Panc1 (cell line): ENCODE measurements at regions not wholly inside any gene's neighbourhood (a gene's known extent, or its start where the extent isn't known, plus 50 kb on each side); places are given as distances from the start of the nearest gene placed in this dataset.

ENCODE experiments used
- ATAC-seq: fragments of 200-7000 bp; cut with Tn5 transposase; 2 replicates; pipeline ENCODE4 v1.9.1; 2020; ENCODE audit warnings: mild to moderate bottlenecking, moderate library complexity
- BruUV-seq: library from RNA; stranded (reverse); fragments of 400-500 nt; replicated peaks from 2 replicates; lab custom pipeline; 2021; lab: Mats Ljungman, UMichigan
- CTCF ChIA-PET: fragments of 300-600 bp; sonication (Branson Sonifier 250); formaldehyde crosslinking; loops from one replicate; lab custom pipeline; 2022; ENCODE audit warnings: antibody characterized with exemption; lab: Charles Lee
- POLR2A ChIA-PET: fragments of 300-600 bp; sonication (Branson Sonifier 250); formaldehyde crosslinking; loops from one replicate; lab custom pipeline; 2022; ENCODE audit warnings: antibody characterized with exemption; lab: Charles Lee
- DNase-seq: peaks from one replicate; pipeline ENCODE4 v3.0.0-alpha.2; 2010; ENCODE audit warnings: low read depth, low spot score
- H3K27ac ChIP-seq: 2 replicates; pipeline ENCODE4 v1.5.1; 2011; ENCODE audit warnings: mild to moderate bottlenecking, low read length, inconsistent platforms
- H3K27me3 ChIP-seq: fragments of 200-500 bp; sonication (Bioruptor generic); 2 replicates; pipeline ENCODE4 v1.6.0; 2014; ENCODE audit warnings: low read length, inconsistent platforms; ENCODE audit not compliant: control insufficient read depth, insufficient read depth
- H3K36me3 ChIP-seq: fragments of 200-500 bp; sonication (Bioruptor generic); 2 replicates; pipeline ENCODE4 v1.5.1; 2014; ENCODE audit warnings: inconsistent platforms, mild to moderate bottlenecking, low read length, moderate library complexity; ENCODE audit not compliant: control insufficient read depth, insufficient read depth
- H3K4me1 ChIP-seq: 2 replicates; pipeline ENCODE4 v1.5.1; 2011; ENCODE audit warnings: inconsistent platforms, mild to moderate bottlenecking, low read length, moderate library complexity; ENCODE audit not compliant: control insufficient read depth, insufficient read depth
- H3K4me3 ChIP-seq, 2 experiments: 2 replicates each; pipeline ENCODE4 v1.5.1; 2011 to 2012; ENCODE audit warnings: low read depth in 2 of 2, low read length in 2 of 2, mild to moderate bottlenecking in 2 of 2, inconsistent platforms in 1 of 2, moderate library complexity in 1 of 2
- H3K9me3 ChIP-seq: fragments of 200-500 bp; sonication (Bioruptor generic); 2 replicates; pipeline ENCODE4 v1.5.1; 2014; ENCODE audit warnings: low read depth, mild to moderate bottlenecking, inconsistent platforms, low read length, moderate library complexity; ENCODE audit not compliant: control insufficient read depth, insufficient read depth
- CTCF ChIP-seq: fragments of 450-650 bp; IDR thresholded peaks from 2 replicates; pipeline ENCODE4 v1.5.1; 2017; ENCODE audit warnings: mild to moderate bottlenecking
- POLR2AphosphoS5 ChIP-seq: IDR thresholded peaks from 2 replicates; pipeline ENCODE4 v1.6.1; 2012; ENCODE audit warnings: mild to moderate bottlenecking, low read depth, low read length, moderate library complexity
- REST ChIP-seq, 2 experiments: IDR thresholded peaks; 2 replicates each; pipeline ENCODE4 v1.6.1; 2011 to 2012; ENCODE audit warnings: low read depth in 2 of 2, control low read depth in 1 of 2, low read length in 1 of 2, mild to moderate bottlenecking in 1 of 2, moderate library complexity in 1 of 2; ENCODE audit not compliant: insufficient read depth in 1 of 2
- SIN3A ChIP-seq: IDR thresholded peaks from 2 replicates; pipeline ENCODE4 v1.6.1; 2012; ENCODE audit warnings: low read depth, mild to moderate bottlenecking, low read length, moderate library complexity, borderline replicate concordance; ENCODE audit not compliant: insufficient read depth
- TCF7L2 ChIP-seq: IDR thresholded peaks from 2 replicates; pipeline ENCODE4 v1.6.1; 2011; ENCODE audit warnings: mild to moderate bottlenecking, low read depth, low read length, inconsistent platforms
- in situ Hi-C: cut with HindIII; loops from 2 replicates; pipeline ENCODE4 v1.10.0; 2016; ENCODE audit warnings: low sequenced_read_pairs, low pct_unique_long_range_greater_than_20kb
- intact Hi-C: fragments of 100-400 bp; cut with micrococcal nuclease; formaldehyde crosslinking; loops from one replicate; pipeline ENCODE4 v1.10.0; 2022; ENCODE audit not compliant: unreplicated experiment

- Histone ChIP-seq H3K27ac (no peak overlapping the region), H3K27me3 (no peaks in the 10 kb centered on the region), H3K4me1 (no peaks in the 10 kb centered on the region), H3K4me3 (no peak overlapping the region), H3K9me3 (no peaks in the 10 kb centered on the region), H3K36me3 (no peaks in the 10 kb centered on the region)
- CTCF ChIA-PET, result no interaction called here
- in situ Hi-C loops, result no loop called here
- intact Hi-C loops, result no loop called here
- BruUV-seq, result no TSS peak
- POLR2A ChIA-PET, result interaction anchor here (0.6 kb wide), 2 partner anchors 75 to 88 kb away, joined by 8 to 9 read pairs; no protein-coding TSS in a partner anchor
- TF ChIP-seq CTCF, result no peak
- no peak for TF ChIP-seq SIN3A
- TF ChIP-seq REST (IDR thresholded peaks at IDR 0.05; ENCODE audit: insufficient read depth in 1 of 2, low read depth in 2 of 2, low read length in 1 of 2), result no peak
- no peak for TF ChIP-seq POLR2AphosphoS5
- DNase-seq (no peak), ATAC-seq (no peak)
These were observed 101.1 kb upstream of the TAB2 start for GRCh38 chr6:149216459-149216858.

GRCh38 chr6:149217466-149217888 lies 100.0 kb upstream of the TAB2 start:
- in situ Hi-C loops (no loop called here), intact Hi-C loops (no loop called here)
- no peak overlapping the region for H3K4me3 ChIP-seq
- H3K27ac ChIP-seq, result no peak overlapping the region
- DNase-seq, result no peak
- no peaks in the 10 kb centered on the region for H3K9me3 ChIP-seq
- H3K36me3 ChIP-seq, result no peaks in the 10 kb centered on the region
- POLR2A ChIA-PET, result no interaction called here
- BruUV-seq, result no TSS peak
- CTCF ChIA-PET, result no interaction called here
- no peak for ATAC-seq
- H3K4me1 ChIP-seq, result no peaks in the 10 kb centered on the region
- TF ChIP-seq TCF7L2 (no peak), REST (IDR thresholded peaks at IDR 0.05; ENCODE audit: insufficient read depth in 1 of 2, low read depth in 2 of 2, low read length in 1 of 2) (no peak), SIN3A (no peak), POLR2AphosphoS5 (no peak), CTCF (no peak)
- no peaks in the 10 kb centered on the region for H3K27me3 ChIP-seq
